ENCODE measurements at regions not wholly inside any gene's neighbourhood (a gene's known extent, or its start where the extent isn't known, plus 50 kb on each side); places are given as distances from the start of the nearest gene placed in this dataset.

DNA sequence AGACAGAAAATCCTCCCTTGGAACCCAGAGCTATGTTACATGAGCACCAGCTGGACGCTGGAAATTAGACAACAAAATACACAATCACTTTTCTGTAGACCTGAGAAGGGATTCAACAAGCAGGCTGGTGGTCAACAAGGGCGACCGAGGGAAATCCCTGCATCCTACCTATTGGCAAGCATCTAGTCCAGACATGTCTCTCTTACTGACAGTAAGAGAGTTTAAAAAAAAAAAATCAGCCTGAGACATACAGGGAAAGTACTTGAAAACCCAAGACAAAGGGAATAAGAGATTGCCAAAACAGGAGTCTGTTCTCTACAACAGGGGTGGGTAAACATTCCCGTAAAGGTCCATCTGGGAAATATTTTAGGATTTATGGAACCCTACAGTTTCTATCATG lies 108.0 kb downstream of the KDR start:
- no peak for TF ChIP-seq EP300 (IDR thresholded peaks at IDR 0.05)
- TF ChIP-seq, protein P1, sequence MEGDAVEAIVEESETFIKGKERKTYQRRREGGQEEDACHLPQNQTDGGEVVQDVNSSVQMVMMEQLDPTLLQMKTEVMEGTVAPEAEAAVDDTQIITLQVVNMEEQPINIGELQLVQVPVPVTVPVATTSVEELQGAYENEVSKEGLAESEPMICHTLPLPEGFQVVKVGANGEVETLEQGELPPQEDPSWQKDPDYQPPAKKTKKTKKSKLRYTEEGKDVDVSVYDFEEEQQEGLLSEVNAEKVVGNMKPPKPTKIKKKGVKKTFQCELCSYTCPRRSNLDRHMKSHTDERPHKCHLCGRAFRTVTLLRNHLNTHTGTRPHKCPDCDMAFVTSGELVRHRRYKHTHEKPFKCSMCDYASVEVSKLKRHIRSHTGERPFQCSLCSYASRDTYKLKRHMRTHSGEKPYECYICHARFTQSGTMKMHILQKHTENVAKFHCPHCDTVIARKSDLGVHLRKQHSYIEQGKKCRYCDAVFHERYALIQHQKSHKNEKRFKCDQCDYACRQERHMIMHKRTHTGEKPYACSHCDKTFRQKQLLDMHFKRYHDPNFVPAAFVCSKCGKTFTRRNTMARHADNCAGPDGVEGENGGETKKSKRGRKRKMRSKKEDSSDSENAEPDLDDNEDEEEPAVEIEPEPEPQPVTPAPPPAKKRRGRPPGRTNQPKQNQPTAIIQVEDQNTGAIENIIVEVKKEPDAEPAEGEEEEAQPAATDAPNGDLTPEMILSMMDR (IDR thresholded peaks at IDR 0.05), result no peak

Data from tibial nerve (tissue), 4 donors.